HPDE6-E6E7 (cell line): ENCODE measurements at regions not wholly inside any gene's neighbourhood (a gene's known extent, or its start where the extent isn't known, plus 50 kb on each side); places are given as distances from the start of the nearest gene placed in this dataset.
"Not testable (repeated sequence)": the region's sequence is repeated elsewhere in the genome, so short reads cannot be mapped to it uniquely, and the experiment has no call there.

Source experiments
- DNase-seq: peaks from one replicate; pipeline ENCODE4 v3.0.0; 2011; ENCODE audit warnings: missing footprints; ENCODE audit errors: extremely low spot score

DNA sequence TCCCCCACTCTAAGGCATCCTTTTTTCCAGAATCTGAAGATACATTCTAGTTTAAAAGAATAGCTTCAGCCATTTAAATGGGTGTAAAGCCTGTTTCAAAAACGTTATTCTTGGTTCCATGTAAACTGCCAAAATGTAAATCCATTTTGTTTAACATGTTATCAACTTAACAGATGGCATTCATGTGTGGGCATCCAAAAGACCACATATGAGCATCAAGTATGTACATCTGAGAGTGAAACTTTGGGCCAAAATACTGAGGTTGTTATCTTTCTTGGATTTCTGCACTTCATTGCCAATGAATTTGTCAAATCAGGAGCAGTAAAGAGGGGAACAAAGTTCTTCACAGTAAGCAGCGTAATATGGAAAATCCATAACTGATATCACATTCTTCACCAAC is 395.4 kb downstream of the ZNF804A start:
- DNase-seq = no peak

DNA sequence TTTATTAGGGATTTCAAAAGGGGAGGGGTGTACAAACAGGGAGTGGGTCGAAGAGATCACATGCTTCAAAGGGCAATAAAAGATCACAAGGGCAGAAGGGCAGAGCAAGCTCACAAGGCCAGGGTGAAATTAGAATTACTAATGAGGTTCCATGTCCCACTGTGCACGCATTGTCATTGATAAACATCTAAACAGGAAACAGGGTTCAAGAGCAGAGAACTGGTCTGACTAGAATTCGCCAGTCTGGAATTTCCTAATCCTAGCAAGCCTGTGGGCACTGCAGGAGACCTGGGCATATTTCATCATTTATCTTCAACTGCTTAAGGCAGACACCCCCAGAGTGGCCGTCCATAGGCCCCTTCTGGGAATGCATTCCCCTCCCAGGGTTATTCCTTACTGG is 408.2 kb downstream of the ZNF804A start:
- no peak for DNase-seq

- no peak for DNase-seq
Observed at GRCh38 chr2:185012643-185013042, 414.3 kb downstream of the ZNF804A start.

GRCh38 chr2:185014076-185014475 is 415.7 kb downstream of the ZNF804A start:
- no peak for DNase-seq

- DNase-seq = not testable (repeated sequence)
Observed at GRCh38 chr2:185025891-185026290, 427.6 kb downstream of the ZNF804A start.

DNA sequence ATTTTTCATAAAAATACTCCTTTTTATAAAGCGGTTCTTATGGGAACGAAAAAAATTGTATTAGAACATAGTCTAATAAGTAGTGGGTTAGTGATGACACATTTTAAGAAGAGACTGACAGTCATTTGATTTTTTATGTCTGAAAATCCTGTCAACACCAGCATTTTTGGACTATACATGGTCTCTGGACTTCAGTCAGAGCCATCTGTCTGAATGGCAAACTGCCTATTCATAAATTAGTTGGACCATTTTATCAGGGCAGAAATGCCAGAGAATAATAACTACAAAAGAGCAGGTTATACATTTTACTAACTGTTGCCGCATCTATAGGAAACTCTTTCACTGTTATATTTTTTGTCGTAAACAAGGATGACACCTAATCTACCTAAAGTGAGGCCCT is 437.6 kb downstream of the ZNF804A start:
- DNase-seq = no peak

- DNase-seq = no peak
Observed at GRCh38 chr2:185044323-185044874, 446.1 kb downstream of the ZNF804A start.

DNA sequence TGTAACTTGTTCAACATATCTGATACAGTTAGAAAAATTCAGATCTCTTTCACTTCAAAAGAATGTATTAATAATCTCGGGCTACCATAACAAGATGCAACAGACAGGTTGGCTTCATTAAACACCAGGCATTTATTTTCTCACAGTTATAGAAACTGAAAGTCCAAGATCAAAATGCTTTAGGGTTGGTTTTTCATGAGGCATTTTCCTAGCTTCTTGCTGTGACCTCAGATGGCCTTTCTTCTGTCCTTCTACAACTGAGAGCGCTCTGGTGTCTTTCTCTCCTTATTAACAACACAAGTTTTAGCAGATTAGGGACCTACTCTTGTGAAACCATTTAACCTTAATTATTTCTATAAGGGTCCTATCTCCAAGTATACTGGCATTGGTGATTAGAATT is 452.5 kb downstream of the ZNF804A start:
- DNase-seq = no peak

DNA sequence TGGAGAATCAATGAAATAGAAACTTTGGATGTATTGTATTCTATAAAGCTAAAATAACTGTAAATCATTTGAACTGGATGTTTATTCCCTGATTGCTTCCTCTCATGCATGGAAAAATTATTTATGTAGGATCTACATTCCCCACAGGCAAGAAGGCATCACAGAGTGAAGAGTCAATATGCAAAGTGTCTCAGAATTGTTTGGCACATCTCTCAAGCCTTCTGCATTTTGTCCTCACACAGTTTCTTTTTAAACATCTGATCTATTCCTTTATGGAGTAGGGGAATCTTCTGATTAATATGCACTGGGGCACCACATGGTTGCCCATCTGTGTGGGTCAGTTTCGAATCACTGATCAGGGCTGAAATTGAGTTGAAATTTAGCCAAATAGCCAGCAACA is 465.4 kb downstream of the ZNF804A start:
- no peak for DNase-seq

GRCh38 chr2:185066128-185066527 is 467.8 kb downstream of the ZNF804A start:
- no peak for DNase-seq

- DNase-seq = no peak
Observed at GRCh38 chr2:185069107-185069506, 470.8 kb downstream of the ZNF804A start.

DNA sequence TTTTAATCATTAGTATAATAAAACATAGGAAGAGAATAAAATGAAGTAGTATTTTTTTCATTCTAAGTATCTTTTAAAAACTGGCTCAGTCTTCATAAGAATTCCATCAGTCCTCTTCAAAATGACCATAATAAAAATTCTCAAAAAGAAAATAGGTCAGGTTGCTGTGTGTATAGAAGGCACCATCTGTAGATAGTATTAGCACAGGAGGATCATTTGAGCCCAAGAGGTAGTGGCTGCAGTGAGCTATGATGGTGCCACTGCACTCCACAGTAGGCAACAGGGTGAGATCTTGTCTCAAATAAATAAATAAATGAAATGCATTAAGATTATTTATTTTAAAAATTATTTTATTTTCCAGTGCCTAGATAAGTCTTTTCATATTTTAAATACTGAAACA is 475.8 kb downstream of the ZNF804A start:
- no peak for DNase-seq

DNA sequence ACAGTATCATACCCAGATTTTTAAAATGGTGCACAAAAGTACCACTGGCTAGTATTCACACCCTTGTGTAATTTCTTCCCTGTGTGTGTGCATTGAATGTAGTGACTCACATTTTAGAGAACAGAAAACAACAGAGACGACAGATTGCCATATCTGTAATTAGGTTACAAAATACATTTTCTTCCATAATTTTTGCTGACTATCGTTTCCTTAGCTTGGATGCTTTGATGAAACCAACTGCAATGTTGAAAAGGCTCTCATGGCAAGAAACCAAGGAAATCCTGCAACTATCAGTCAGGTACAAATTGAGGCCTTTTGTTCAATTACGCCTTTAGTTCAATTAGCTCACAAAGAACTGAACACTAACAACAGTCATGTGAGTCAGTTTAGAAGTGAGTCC is 484.4 kb downstream of the ZNF804A start:
- no peak for DNase-seq

- DNase-seq = no peak
Observed at GRCh38 chr2:185108588-185108987, 510.3 kb downstream of the ZNF804A start.

DNA sequence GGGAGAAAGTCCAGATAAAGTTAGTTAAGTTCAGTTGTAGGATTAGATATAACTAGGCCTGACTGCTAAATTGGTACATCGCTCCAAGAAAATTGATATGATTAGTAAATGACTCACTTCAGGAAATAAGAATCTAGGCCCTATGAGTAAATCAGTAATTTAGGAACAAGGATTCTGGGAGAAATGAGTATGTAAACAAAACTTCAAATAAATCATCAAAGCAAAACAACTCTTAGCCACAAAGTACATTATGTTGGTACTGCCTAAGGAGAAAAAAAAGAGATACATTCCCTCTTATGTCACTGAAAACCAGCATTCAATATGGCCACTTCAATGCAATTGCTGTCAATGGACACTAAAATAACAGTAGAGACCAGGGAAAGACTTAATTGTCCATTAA is 529.1 kb downstream of the ZNF804A start:
- peak; percentile 5 for DNase-seq

GRCh38 chr2:185128346-185128745 is 530.0 kb downstream of the ZNF804A start:
- no peak for DNase-seq

GRCh38 chr2:185128996-185129395 is 530.7 kb downstream of the ZNF804A start:
- DNase-seq = no peak

DNA sequence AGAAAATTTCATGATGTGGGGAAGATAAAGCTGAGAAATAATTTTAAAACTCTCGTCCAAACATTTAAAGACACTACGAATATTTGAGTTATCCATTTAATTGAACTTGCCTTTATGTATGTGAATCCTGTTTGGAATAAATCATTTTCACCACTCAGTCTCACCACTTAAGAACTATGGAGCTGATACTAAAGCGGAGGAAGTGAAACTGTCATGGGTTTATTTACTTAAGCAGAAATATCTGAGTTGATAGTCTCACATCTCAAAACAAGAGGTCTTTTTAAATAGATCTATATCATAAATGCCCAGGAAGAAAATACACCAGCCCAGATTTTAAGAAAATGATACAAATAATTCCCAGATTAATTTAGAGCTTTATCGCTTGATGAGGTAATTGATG is 532.4 kb downstream of the ZNF804A start:
- no peak for DNase-seq

- DNase-seq = no peak
Observed at GRCh38 chr2:185132501-185133041, 534.2 kb downstream of the ZNF804A start.

DNA sequence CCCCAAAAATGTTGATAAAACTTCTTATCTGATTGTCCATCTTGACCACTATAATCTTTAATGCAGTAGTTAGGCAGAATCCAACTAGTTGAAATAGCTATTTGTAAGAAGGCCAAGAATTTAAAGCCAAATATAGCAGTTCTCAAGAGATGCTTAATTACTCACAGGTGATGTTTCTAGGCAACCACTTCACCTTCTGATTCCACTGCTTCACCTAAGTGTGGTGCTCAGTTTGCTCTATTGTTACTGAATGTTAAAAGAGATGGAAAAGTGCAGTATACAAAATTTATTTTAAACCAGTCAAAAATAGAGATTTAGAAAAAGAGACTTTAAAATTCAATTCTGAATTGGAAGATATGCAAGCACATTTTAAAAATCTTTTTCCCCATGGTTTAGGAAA is 539.4 kb downstream of the ZNF804A start:
- no peak for DNase-seq

- DNase-seq = no peak
Observed at GRCh38 chr2:185142677-185143076, 544.3 kb downstream of the ZNF804A start.

DNA sequence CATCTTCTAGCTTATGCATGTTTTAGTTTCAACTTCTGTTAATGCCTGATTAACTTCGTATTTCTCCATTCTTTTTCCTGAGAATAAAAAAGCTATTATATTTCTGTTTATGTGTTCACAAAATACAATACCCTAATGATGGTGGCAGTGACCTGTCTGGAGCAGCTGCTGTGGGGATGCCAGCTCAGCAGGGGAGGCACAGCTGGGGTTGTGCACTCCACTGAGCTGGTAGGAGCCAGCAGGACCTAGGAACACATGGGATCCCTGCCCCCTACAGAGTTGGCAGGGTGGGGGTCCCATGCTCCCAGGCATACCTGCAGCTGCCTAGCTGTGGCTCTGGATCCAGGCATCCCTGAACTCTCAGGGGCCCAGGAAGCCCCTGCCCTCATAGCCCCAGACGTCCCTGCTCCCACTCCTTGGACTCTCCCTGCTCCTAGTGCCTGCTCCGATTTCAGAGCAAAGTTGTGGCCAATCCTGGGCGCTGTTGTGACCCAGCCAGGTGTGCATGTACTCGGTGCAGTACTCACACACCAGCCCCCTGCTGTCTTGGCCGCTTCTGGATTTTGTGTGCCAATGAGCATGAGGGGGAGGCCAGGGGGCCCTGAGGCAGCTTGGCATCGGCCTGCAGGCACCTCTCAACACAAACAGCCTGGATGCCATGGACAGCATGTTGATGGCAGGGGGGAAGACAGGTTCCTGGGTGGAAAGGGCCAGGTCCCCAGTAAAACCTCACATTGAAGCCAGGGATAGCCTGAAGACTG is 546.0 kb downstream of the ZNF804A start:
- no peak for DNase-seq

GRCh38 chr2:185145316-185146121 is 547.2 kb downstream of the ZNF804A start:
- no peak for DNase-seq
